HG03196 (cell line): ENCODE measurements at regions not wholly inside any gene's neighbourhood (a gene's known extent, or its start where the extent isn't known, plus 50 kb on each side); places are given as distances from the start of the nearest gene placed in this dataset.
"Not testable (repeated sequence)": the region's sequence is repeated elsewhere in the genome, so short reads cannot be mapped to it uniquely, and the experiment has no call there.

Source experiments
- ATAC-seq: cut with Tn5 transposase; IDR thresholded peaks from one replicate; pipeline ENCODE4 v1.9.1; 2021; ENCODE audit not compliant: unreplicated experiment

DNA sequence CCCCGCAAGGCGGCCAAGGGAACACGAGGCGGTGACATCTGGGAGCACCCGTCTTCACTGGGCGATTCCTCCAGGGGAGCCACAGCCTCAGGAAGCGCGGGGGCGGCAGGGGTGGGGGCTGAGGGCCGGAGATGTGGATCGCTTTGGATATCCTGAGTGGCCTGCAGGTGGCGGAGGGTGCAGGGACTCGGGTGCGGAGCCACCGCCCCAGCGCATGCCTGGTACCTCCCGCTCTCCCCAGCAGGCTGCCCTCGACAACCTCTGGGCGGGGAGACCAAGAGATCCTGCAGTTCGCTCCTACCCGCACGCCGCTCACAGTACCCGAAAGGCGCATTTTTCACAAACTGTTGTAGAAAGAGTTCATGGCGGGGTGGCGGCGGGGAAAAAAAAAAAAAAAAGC is 162.9 kb upstream of the PRKX start:
- ATAC-seq = not testable (repeated sequence)

DNA sequence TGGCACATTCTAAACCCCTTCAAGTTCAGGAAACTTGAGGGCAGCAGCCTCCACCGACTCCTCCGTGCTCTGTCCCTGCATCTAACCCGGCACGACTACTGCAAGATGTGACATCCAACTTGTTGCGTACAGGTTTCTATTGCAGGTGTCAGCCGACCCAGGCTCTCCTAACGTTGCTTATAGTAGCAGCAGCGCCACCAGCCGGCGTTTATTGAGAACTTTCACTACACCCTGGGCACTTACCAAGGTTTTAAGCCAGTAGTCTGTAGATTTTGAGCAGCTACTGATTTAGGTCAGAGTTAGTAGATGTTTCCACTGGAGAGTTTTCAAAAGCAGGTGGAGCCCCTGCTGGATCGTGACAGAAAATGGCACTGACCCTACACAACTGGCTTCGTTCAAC is 162.2 kb upstream of the PRKX start:
- not testable (repeated sequence) for ATAC-seq

DNA sequence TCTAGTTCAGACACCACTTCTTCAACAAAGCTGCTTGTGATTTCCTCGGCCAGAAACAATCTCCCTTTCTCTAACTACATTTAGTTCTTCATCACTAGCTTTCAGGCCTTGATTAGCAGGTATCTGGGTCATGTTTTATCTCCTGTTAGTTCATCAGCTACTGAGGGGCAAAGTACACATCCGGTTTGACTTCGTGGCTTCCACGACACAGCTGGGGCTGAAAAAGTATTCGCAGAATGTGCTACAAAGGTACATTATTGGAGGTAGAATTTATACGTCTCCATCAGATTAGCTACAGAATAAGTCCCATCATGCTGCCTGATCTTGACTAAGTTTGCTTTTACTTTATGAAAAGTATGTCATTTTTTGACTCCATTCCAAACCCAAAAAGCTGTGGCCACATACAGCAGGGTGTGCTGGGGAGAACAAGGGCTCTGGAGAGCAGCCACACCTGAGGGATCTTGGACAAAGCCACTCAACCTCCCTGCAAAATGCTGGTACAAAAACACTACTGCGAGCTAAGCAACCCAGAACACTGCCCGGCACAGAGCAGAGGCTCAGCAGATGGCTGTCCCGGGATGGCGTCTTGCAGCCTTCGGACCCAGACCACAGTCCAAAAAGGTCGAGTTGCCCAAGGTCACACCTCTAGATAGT is 158.9 kb upstream of the PRKX start:
- not testable (repeated sequence) for ATAC-seq

DNA sequence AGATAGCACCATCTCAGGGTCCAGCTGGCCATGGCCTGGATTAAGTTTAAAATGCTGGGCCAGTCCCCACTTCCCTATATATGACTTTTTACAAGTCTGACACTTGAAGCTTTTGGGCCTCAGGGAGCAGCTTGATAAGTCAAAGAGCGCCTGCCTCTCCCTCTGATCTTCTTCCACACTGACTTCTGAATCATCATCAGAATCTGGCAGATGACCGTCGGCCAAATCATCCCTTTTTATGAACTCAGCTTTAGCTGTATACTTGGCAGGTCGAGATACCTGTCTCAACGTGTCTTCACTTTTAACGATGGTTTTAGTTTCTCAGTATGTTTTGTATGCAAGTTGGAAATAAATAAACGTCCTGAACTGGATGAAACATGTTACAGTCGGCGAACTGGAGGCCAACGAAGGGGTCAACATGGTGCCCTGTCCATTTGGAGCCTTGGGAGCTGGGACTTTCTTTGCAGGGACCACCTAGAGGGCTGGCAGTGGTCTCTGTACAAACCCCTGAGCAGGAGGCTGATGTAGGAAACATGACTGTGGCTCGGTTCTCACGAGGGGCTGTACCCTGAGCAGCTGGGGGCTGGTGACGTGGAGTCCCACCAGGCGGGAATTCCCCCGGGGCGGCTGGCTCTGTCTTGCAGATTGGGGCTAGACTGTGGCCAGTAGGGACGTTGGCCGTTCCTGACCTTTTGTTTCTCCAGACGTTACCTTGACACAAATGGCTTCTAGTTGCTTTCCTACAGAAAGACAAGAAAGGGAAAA is 153.8 kb upstream of the PRKX start:
- not testable (repeated sequence) for ATAC-seq

DNA sequence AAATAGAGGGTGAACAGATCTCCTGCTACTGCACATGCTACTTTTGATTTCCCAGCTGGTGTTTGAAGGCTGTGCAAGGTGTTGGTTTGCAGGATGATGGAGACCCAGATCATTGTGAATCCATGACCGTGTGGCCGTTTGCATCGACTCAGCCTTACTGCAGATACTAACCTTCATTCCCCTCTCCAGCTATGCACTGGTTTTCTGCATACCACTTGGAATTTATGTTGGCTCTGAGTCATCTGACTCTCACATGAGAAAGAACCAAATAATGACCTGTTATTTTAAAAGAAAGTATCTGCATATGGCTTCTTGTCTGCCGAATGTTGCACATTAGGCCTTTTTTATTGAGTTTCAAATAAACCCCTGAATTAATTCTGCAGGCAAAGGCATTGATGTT is 144.9 kb upstream of the PRKX start:
- not testable (repeated sequence) for ATAC-seq

DNA sequence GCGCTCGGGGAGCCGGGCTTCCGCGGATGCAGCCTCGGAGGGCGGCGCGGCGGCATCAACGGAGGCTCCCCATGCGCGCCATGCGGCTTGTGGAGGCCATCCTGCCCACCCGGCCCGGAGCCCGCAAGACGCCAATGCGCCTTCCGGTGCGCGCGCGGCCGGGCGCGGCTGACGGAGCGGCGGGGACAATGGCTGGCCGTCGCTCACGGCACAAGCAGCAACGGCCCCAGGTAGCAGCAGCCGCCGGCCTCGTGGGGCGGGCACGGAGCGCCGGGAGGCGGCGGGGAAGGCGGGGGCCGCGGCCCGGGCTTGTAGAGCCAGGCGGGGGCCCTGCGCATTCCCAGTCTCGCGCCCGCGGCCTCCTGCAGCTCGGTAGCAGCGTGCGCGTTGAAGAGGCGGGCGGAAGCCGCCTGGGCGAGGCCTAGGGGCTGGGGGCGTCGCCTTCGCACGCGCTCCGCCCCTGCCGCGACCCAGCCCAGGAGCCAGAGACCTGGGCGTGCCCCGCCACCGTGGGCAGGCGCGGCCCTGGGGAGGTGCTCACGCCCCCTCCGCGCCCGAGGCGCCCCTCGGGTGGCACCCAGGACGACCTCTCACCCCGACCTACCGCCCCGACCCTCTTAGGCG is 130.2 kb upstream of the PRKX start:
- peak; percentile 96 for ATAC-seq

DNA sequence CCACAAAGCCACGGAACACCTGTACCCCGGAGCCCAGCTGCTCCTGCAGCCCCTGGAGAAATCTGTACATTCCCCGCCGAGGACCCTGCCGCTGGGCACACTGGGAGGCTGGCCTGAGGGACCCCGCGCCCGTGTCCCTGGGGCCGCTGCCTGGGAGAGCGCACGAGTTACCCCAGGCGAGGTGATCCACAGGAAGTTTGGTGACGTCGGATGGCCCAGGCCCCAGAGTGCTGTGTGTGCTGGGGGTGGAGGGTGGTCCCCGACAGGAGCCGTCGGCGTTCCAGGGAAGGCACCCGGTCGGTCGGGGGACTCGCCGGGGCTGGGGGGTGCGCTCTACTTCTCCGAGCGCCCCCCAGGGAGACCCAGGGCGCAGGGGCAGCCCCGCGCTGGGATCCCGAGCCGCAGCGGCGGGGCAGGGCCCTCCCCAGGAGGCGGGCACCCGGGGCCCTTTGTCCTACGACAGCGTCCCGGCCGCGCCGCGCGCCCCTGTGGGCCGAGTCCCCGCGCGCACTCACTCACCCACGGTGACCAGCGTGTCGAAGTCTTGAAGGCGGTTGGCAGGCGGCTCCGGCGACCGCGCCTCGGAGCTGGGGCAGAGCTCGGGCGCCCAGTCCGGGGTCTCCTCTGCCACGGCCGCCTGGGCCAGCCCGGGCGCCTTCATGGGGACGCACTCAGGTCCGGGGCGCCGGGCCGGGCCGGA is 129.5 kb upstream of the PRKX start:
- ATAC-seq = peak; percentile 80

DNA sequence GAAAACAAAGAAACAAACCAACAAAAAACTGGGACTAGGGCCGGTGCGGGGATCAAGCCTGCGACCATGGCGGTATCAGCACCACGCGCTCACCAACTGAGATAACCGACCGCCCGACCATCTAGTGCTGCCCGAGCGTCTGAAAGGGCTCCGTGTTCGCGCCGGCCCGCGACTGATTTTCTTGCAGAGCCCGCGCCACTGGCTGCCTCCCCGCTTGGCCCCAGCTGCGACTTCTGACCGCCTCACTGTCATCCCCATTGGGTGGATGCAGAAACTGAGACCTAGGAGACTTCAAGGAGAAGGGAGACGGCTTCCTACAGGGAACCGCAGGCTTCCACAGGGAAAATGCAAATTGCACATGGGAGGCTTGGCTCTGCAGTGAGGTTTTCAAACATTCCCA is 125.3 kb upstream of the PRKX start:
- not testable (repeated sequence) for ATAC-seq

DNA sequence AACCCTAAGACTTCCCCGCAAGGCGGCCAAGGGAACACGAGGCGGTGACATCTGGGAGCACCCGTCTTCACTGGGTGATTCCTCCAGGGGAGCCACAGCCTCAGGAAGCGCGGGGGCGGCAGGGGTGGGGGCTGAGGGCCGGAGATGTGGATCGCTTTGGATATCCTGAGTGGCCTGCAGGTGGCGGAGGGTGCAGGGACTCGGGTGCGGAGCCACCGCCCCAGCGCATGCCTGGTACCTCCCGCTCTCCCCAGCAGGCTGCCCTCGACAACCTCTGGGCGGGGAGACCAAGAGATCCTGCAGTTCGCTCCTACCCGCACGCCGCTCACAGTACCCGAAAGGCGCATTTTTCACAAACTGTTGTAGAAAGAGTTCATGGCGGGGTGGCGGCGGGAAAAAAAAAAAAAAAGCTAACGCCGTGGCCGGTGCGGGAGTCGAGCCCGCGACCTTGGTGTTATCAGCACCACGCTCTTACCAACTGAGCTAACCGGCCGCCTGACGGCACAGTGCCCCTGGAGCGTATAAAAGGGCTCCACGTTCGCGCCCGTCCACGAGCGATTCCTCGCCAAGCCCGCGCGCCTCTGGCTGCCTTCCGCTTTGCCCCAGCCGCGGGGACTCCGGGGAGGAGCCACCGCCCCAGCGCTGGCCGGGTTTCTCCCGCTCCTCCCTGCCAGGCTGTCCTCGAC is 124.7 kb upstream of the PRKX start:
- ATAC-seq = not testable (repeated sequence)

DNA sequence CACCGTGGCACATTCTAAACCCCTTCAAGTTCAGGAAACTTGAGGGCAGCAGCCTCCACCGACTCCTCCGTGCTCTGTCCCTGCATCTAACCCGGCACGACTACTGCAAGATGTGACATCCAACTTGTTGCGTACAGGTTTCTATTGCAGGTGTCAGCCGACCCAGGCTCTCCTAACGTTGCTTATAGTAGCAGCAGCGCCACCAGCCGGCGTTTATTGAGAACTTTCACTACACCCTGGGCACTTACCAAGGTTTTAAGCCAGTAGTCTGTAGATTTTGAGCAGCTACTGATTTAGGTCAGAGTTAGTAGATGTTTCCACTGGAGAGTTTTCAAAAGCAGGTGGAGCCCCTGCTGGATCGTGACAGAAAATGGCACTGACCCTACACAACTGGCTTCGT is 123.8 kb upstream of the PRKX start:
- ATAC-seq = not testable (repeated sequence)

DNA sequence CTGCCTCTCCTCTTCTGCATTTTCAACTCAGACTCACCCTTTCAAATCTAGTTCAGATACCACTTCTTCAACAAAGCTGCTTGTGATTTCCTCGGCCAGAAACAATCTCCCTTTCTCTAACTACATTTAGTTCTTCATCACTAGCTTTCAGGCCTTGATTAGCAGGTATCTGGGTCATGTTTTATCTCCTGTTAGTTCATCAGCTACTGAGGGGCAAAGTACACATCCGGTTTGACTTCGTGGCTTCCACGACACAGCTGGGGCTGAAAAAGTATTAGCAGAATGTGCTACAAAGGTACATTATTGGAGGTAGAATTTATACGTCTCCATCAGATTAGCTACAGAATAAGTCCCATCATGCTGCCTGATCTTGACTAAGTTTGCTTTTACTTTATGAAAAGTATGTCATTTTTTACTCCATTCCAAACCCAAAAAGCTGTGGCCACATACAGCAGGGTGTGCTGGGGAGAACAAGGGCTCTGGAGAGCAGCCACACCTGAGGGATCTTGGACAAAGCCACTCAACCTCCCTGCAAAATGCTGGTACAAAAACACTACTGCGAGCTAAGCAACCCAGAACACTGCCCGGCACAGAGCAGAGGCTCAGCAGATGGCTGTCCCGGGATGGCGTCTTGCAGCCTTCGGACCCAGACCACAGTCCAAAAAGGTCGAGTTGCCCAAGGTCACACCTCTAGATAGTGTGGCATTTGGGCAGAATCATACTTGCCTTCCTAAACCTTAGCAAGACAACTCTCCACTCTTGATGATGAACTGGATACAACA is 120.5 kb upstream of the PRKX start:
- not testable (repeated sequence) for ATAC-seq

DNA sequence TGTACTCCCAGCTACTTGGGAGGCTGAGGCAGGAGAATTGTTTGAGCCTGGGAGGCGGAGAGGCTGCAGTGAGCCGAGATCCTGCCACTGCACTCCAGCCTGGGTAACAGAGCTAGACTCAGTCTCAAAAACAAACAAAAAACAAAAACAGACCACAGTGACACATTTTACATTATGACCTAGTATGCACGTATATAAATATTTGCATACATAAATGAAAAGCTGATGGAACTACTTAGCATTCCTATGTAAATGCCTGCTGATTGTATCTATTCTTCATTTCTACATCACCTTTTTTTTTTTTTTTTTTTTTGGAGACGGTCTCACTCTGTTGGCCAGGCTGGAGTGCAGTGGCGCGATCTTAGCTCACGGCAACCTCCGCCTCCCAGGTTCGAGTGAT is 116.6 kb upstream of the PRKX start:
- not testable (repeated sequence) for ATAC-seq

DNA sequence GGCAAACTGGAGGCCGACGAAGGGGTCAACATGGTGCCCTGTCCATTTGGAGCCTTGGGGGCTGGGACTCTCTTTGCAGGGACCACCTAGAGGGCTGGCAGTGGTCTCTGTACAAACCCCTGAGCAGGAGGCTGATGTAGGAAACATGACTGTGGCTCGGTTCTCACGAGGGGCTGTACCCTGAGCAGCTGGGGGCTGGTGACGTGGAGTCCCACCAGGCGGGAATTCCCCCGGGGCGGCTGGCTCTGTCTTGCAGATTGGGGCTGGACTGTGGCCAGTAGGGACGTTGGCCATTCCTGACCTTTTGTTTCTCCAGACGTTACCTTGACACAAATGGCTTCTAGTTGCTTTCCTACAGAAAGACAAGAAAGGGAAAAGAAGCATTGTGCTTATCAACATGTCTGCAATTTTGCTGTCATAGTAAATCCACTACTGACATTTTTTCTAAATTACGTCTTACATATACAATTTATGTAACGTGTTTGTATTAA is 115.6 kb upstream of the PRKX start:
- ATAC-seq = not testable (repeated sequence)

DNA sequence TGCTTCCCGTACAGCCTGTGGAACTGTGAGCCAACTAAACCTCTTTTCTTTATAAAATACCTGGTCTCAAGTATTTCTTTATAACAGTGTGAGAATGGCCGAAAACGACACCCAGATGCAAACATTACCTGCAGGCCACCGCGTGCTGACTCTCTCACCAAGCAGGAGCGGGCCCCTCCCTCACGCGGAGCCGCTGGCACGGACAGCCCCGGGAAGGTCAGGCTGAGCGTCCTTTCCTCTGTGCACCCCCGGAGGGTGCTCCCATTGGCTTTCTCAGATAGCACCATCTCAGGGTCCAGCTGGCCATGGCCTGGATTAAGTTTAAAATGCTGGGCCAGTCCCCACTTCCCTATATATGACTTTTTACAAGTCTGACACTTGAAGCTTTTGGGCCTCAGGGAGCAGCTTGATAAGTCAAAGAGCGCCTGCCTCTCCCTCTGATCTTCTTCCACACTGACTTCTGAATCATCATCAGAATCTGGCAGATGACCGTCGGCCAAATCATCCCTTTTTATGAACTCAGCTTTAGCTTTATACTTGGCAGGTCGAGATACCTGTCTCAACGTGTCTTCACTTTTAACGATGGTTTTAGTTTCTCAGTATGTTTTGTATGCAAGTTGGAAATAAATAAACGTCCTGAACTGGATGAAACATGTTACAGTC is 115.1 kb upstream of the PRKX start:
- not testable (repeated sequence) for ATAC-seq

DNA sequence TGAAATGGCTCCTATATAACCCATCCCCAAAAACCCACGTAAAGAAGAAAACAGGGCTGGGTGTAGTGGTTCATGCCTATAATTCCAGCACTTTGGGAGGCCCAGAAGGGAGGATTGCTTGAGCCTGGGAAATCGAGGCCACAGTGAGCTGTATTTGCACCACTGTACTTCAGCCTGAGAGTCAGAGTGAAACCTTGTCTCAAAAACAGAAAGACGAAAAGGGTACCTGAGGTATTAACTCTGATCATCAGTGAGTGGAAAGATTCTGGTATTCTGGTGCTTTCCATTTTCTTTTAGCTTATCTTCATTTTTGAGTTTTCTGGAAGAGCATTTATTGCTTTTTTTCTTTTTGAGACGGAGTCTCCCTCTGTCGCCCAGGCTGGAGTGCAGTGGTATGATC is 110.6 kb upstream of the PRKX start:
- not testable (repeated sequence) for ATAC-seq

DNA sequence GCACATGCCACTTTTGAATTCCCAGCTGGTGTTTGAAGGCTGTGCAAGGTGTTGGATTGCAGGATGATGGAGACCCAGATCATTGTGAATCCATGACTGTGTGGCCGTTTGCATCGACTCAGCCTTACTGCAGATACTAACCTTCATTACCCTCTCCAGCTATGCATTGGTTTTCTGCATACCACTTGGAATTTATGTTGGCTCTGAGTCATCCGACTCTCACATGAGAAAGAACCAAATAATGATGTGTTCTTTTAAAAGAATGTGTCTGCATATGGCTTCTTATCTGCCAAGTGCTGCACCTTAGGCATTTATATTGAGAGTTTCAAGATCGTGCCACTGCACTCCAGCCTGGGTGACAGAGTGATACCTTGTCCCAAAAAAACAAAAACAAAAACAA is 106.7 kb upstream of the PRKX start:
- ATAC-seq = no peak

DNA sequence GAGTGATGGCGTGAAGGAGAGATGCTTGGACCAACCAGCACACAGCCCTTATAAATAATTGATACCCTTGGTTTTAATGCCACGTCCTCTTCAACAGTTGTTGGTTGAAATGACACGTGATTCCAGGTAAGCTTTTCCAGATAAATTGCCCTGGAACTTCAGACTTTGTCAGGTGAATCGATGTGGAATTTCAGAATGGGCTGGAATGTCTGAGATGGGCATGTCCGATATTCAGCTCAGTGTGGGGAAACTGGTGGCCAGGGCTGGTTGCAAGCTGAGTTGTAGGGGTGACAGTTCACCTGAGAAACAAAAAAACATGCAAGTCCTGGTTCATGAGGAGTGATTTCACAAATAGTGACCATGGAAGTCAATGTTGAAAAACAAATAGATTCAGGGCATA is 104.0 kb upstream of the PRKX start:
- not testable (repeated sequence) for ATAC-seq

DNA sequence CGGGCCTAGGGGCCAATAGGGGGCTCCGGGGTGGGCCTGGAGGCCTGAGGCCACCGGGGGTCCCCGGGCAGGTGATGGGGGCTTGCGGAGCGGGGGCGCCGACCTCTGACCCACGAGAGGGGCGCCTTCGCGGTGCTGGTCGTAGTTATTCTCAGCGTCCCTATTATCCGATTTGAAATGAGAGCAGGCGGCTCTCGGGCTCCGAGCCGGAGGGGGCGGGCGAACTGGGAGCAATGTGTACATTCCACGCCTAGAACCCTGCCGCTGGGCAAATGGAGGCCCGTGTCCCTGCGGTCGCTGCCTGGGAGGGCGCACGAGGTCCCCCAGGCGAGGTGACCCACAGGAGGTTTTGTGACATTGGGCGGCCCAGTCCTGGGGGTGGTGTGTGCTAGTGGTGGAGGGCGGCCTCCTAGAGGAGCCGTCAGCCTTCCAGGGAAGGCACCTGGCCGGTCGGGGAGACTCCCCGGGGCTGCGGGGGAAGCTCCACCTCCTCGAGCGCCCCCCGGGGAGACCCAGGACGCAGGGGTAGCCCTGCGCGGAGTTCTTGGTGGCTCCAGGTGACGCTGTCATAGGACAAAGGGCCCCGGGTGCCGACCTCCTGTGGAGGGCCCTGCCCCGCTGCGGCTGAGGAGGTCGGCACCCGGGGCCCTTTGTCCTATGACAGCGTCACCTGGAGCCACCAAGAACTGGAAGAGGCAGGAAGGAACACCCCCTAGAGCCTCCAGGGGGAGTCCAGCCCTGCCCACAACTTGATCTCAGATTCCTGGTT is 102.6 kb upstream of the PRKX start:
- ATAC-seq = no peak
